ENCODE measurements at regions not wholly inside any gene's neighbourhood (a gene's known extent, or its start where the extent isn't known, plus 50 kb on each side); places are given as distances from the start of the nearest gene placed in this dataset.
A peak's percentile ranks its signal among the peaks of the same experiment; 100 is the strongest.

GRCh38 chr10:133003188-133003587 lies 60.8 kb upstream of the CFAP46 start:
- H3K4me2 ChIP-seq (ENCODE audit: insufficient read depth, insufficient read length, low read length): no peak overlapping the region
- H3K56ac ChIP-seq (ENCODE audit: insufficient read length, low read depth, low read length): no peak overlapping the region
- TF ChIP-seq CTCF (conservative IDR thresholded peaks at IDR 0.05): no peak
- H3K27ac Mint-ChIP-seq: peak overlapping the region in 1 of 3 experiments; percentile 52; a peak in 1 of 7 replicates
- no peaks in the 10 kb centered on the region for H3K27me3 Mint-ChIP-seq (ENCODE audit: low read depth)
- no peak overlapping the region for H2AFZ ChIP-seq (ENCODE audit: low read length)
- no peak overlapping the region for H4K8ac ChIP-seq (replicated peaks; ENCODE audit: insufficient read length, low read depth, low read length)
- no peak overlapping the region for H3T11ph ChIP-seq (ENCODE audit: low read length)
- H3K27ac ChIP-seq (ENCODE audit: insufficient read length, low read depth, low read length): no peak overlapping the region
- peaks cover 12 to 13% of the 10 kb centered on the region in 2 experiments for H3K4me1 Mint-ChIP-seq
- no peak overlapping the region for H3K14ac ChIP-seq (ENCODE audit: insufficient read depth, low read length)
- H3K9me3 ChIP-seq (ENCODE audit: control insufficient read depth, low read depth, low read length): no peaks in the 10 kb centered on the region
- no peak overlapping the region for H3K4me3 Mint-ChIP-seq
- no peak overlapping the region for H3K23ac ChIP-seq (ENCODE audit: insufficient read length, low read depth, low read length)
- H4K5ac ChIP-seq (ENCODE audit: insufficient read length, low read depth, low read length): no peak overlapping the region
- WGBS (ENCODE audit: extremely low coverage, insufficient read length, low lambda C conversion rate): no CpG with 5 or more reads among the region's 3 CpGs
- no peak overlapping the region for H3K9ac ChIP-seq (ENCODE audit: extremely low read depth, insufficient read length, low read length)
- H2BK5ac ChIP-seq (ENCODE audit: insufficient read length, low read length): no peak overlapping the region
- no peak overlapping the region for H2AK5ac ChIP-seq (ENCODE audit: insufficient read length, low read length)
- H3K79me2 ChIP-seq (ENCODE audit: insufficient read depth, low read length): no peaks in the 10 kb centered on the region
- no peak overlapping the region for H2BK20ac ChIP-seq (ENCODE audit: low read depth, low read length, poor library complexity, severe bottlenecking)
- no peak overlapping the region for H2BK15ac ChIP-seq (ENCODE audit: low read depth, low read length)
- no peaks in the 10 kb centered on the region for H3K4me1 ChIP-seq (ENCODE audit: insufficient read depth, low read length)
- H4K20me1 ChIP-seq (ENCODE audit: control insufficient read depth, insufficient read depth, insufficient read length): no peaks in the 10 kb centered on the region
- H3K79me1 ChIP-seq (ENCODE audit: insufficient read depth, low read depth, low read length, poor library complexity, severe bottlenecking): no peaks in the 10 kb centered on the region
- no peak overlapping the region for H2BK120ac ChIP-seq (ENCODE audit: low read depth, low read length, poor library complexity, severe bottlenecking)
- H3K23me2 ChIP-seq (ENCODE audit: insufficient read length, low read depth, low read length, poor library complexity, severe bottlenecking): no peaks in the 10 kb centered on the region
- H3K18ac ChIP-seq (ENCODE audit: insufficient read length, low read depth, low read length): no peak overlapping the region
- H4K91ac ChIP-seq (ENCODE audit: insufficient read length, low read depth, low read length): no peak overlapping the region
- no peak for DNase-seq
- H3K4ac ChIP-seq (ENCODE audit: low read depth, low read length): no peak overlapping the region
- H3K27me3 ChIP-seq (ENCODE audit: insufficient read depth, low read length): no peaks in the 10 kb centered on the region
- no peak overlapping the region for H2BK12ac ChIP-seq (ENCODE audit: insufficient read length, low read depth, low read length)
- H3K36me3 Mint-ChIP-seq (ENCODE audit: insufficient read depth in 1 of 3, low read depth in 3 of 3): no peaks in the 10 kb centered on the region
- H3K9me3 Mint-ChIP-seq: no peaks in the 10 kb centered on the region; a peak in 2 of 5 replicates

Data from H9 (cell line).